Upper lobe of left lung (tissue), 6 donors: ENCODE measurements at regions not wholly inside any gene's neighbourhood (a gene's known extent, or its start where the extent isn't known, plus 50 kb on each side); places are given as distances from the start of the nearest gene placed in this dataset.
A peak's percentile ranks its signal among the peaks of the same experiment; 100 is the strongest.

Experiments
- ATAC-seq, 2 donors: fragments of 200-7000 bp; cut with Tn5 transposase; one replicate each; pipeline ENCODE4 v1.9.1; 2022; ENCODE audit warnings: mild to moderate bottlenecking in 2 of 2, moderate library complexity in 2 of 2; ENCODE audit not compliant: low FRiP score in 2 of 2
- DNase-seq, 2 donors: peaks; one replicate each; pipeline ENCODE4 v3.0.0-alpha.2; 2019 to 2020
- H3K27ac ChIP-seq, 4 donors: fragments of 200-600 bp; sonication (generic); one replicate each; pipeline ENCODE4 v1.5.1; 2016 to 2019
- H3K27me3 ChIP-seq, 4 donors: fragments of 200-600 bp; sonication (generic); one replicate each; pipeline ENCODE4 v1.5.1; 2017 to 2019
- H3K36me3 ChIP-seq, 4 donors: fragments of 200-600 bp; sonication (generic); one replicate each; pipeline ENCODE4 v1.5.1; 2016 to 2019
- H3K4me1 ChIP-seq, 4 donors: fragments of 200-600 bp; sonication (generic); one replicate each; pipeline ENCODE4 v1.5.1; 2018 to 2019
- H3K4me3 ChIP-seq, 4 donors: fragments of 200-600 bp; sonication (generic); one replicate each; pipeline ENCODE4 v1.5.1; 2017 to 2019; ENCODE audit warnings: mild to moderate bottlenecking in 2 of 4, moderate library complexity in 1 of 4
- H3K9me3 ChIP-seq, 4 donors: fragments of 200-600 bp; sonication (generic); one replicate each; pipeline ENCODE4 v1.5.1; 2018 to 2019
- EP300 ChIP-seq, 4 donors: sonication (generic); formaldehyde crosslinking; IDR thresholded peaks; one replicate each; pipeline ENCODE4 v1.5.1; 2017; ENCODE audit warnings: antibody characterized with exemption in 4 of 4, control low read depth in 2 of 4
- POLR2A ChIP-seq, 4 donors: fragments of 450-650 bp; IDR thresholded peaks; one replicate each; pipeline ENCODE4 v1.5.1; 2016 to 2017; ENCODE audit warnings: antibody characterized with exemption in 4 of 4, mild to moderate bottlenecking in 2 of 4
- POLR2AphosphoS5 ChIP-seq, 2 donors: sonication (generic); formaldehyde crosslinking; IDR thresholded peaks; one replicate each; pipeline ENCODE4 v1.5.1; 2017; ENCODE audit warnings: antibody characterized with exemption in 2 of 2
- WGBS, 2 donors: methylation state at CpG; one replicate each; pipeline ENCODE4 v1.1.5; 2017 to 2018; 5-methylcytosine and 5-hydroxymethylcytosine counted together
- TF ChIP-seq, protein P1 (sequence below), 6 experiments: fragments of 450-650 bp in 4 of 6; fragments of 200-600 bp in 2 of 6; sonication (generic) in 2 of 6; IDR thresholded peaks; one replicate each; pipeline ENCODE4 v1.5.1; 2016 to 2019; ENCODE audit warnings: antibody characterized with exemption in 6 of 6
- donor health status: DM: no; HTN: no; CAD: no; lungs with moderate emphysema.
- donor health status: DM: no; HTN: yes; CAD: no; lungs with severe emphysema.

DNA sequence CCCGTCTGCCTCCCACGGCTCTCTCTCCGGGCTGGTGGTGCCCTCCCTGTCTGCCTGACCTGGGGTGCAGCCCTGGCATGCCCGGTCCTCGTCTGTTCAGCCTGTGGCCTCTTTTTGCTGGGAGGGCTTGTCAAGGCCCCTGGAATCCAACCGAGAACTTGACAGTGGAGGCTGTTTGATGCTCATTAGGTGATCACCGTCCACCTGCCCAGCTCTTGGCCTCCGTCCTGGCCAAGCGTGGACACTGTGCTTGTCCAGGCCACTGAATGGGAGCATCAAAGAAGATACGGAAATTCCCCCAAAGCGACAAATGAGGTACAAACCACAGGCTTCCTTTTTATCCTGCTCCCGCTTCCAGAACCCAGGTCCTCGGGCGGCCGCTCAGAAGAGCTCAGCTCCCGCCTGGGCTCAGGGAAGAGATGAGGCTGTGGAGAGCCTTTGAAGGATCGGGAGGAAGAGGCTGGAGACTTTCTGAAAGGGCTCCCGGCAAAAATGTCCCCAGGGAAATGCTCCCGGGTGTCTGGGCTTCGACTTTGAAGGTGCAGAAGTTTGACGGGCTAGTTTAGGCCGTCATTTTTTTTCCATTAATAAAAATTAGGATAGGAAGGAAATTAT is 1273.9 kb downstream of the BRD1 start:
- Histone ChIP-seq H3K27ac (no peak overlapping the region), H3K4me3 (no peak overlapping the region), H3K36me3 (no peaks in the 10 kb centered on the region), H3K9me3 (no peaks in the 10 kb centered on the region), H3K27me3 (no peaks in the 10 kb centered on the region), H3K4me1 (no peaks in the 10 kb centered on the region)
- WGBS, 2 donors = 86 to 92% methylated on average over 18 to 22 of the region's 22 CpGs
- no peak for ATAC-seq
- peak in 1 of 2 donors; percentile 48 for DNase-seq
- TF ChIP-seq EP300 (IDR thresholded peaks at IDR 0.05) (no peak), POLR2AphosphoS5 (IDR thresholded peaks at IDR 0.05) (no peak), POLR2A (IDR thresholded peaks at IDR 0.05) (no peak)
- TF ChIP-seq, protein P1, sequence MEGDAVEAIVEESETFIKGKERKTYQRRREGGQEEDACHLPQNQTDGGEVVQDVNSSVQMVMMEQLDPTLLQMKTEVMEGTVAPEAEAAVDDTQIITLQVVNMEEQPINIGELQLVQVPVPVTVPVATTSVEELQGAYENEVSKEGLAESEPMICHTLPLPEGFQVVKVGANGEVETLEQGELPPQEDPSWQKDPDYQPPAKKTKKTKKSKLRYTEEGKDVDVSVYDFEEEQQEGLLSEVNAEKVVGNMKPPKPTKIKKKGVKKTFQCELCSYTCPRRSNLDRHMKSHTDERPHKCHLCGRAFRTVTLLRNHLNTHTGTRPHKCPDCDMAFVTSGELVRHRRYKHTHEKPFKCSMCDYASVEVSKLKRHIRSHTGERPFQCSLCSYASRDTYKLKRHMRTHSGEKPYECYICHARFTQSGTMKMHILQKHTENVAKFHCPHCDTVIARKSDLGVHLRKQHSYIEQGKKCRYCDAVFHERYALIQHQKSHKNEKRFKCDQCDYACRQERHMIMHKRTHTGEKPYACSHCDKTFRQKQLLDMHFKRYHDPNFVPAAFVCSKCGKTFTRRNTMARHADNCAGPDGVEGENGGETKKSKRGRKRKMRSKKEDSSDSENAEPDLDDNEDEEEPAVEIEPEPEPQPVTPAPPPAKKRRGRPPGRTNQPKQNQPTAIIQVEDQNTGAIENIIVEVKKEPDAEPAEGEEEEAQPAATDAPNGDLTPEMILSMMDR (IDR thresholded peaks at IDR 0.05) = no peak

DNA sequence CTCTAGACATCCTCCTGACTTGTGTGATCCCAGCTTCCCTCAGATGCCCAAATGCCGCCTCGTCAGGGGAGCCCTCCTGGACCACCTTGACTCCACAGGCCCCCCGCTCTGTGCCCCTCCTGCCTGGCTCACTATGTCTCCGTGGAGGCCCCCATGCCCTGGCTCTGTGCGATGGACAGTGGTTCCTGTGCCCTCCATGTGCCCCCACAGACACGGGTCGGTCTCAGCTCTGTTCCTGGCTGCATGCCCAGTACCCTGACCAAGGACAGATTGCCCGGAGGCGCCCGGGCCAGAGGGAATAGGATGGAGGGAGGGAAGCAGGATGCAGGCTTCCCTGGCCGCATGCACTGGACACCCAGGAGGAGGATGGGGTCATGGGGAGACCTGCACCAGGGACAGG is 1274.6 kb downstream of the BRD1 start:
- no peak for DNase-seq
- Histone ChIP-seq H3K4me3 (no peak overlapping the region), H3K36me3 (no peaks in the 10 kb centered on the region), H3K27ac (no peak overlapping the region), H3K9me3 (no peaks in the 10 kb centered on the region), H3K27me3 (no peaks in the 10 kb centered on the region), H3K4me1 (no peaks in the 10 kb centered on the region)
- no peak for ATAC-seq
- 55 to 74% methylated on average over 6 to 11 of the region's 11 CpGs for WGBS, 2 donors
- no peak for TF ChIP-seq EP300 (IDR thresholded peaks at IDR 0.05)
- TF ChIP-seq, protein P1 (IDR thresholded peaks at IDR 0.05) = no peak
- TF ChIP-seq POLR2AphosphoS5 (IDR thresholded peaks at IDR 0.05) = no peak
- no peak for TF ChIP-seq POLR2A (IDR thresholded peaks at IDR 0.05)

DNA sequence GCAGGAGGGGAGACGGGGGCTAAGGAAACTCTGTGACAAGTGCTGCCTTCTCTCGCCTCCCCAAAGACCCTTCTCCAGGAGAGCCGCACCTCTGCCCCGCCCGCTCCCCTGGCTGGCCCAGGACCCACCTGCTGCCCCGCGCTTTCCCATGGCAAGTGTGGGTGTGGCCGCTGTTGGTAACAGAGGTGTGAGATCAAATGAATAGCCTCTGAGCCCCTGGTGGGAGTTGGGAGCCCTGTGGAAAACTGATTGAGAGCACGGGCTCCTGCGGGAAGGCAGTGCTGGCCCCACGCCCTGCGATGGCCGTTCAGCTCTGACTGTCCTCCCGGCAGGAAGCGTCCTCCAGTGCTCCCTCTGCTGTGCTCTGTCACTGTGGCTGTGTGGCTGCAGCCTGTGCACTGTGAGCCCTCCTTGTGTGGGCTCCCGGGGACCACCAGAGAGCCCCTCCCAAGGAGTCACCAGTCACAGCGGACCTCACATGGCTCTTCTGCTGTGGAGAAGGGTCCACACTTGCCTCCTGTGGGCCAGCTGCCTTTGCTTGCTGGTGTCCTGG is 1275.9 kb downstream of the BRD1 start:
- no peaks in the 10 kb centered on the region for H3K27me3 ChIP-seq
- H3K36me3 ChIP-seq = no peaks in the 10 kb centered on the region
- ATAC-seq = no peak
- no peaks in the 10 kb centered on the region for H3K4me1 ChIP-seq
- no peak overlapping the region for H3K4me3 ChIP-seq
- TF ChIP-seq POLR2AphosphoS5 (IDR thresholded peaks at IDR 0.05) (no peak), EP300 (IDR thresholded peaks at IDR 0.05) (no peak), POLR2A (IDR thresholded peaks at IDR 0.05) (no peak)
- TF ChIP-seq, protein P1 (IDR thresholded peaks at IDR 0.05) = no peak
- DNase-seq = peak in 1 of 2 donors; percentile 63
- no peaks in the 10 kb centered on the region for H3K9me3 ChIP-seq
- no peak overlapping the region for H3K27ac ChIP-seq
- WGBS, 2 donors = 82 to 83% methylated on average over 12 to 17 of the region's 17 CpGs

DNA sequence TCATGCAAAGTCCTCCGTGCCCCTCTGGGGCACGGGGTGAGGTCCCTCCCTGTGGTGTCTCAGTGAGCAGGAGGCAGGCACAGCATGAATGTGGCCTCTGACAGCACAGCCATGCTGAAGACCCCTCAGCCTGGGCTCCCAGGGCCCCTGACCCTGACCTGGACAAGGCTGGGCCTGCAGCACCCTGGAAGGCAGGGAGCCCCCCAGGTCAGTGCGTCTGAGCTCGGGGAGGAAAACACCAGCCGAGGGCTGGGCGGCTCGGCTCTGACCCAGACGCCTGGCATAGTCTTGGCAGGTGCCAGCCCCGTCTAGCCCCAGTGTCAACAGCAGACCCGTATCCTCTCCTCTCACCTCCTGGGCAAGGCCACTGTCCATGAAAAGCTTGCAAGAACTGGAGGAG is 1276.6 kb downstream of the BRD1 start:
- DNase-seq (no peak), ATAC-seq (no peak)
- Histone ChIP-seq H3K4me3 (no peak overlapping the region), H3K27ac (no peak overlapping the region), H3K4me1 (no peaks in the 10 kb centered on the region), H3K27me3 (no peaks in the 10 kb centered on the region), H3K9me3 (no peaks in the 10 kb centered on the region), H3K36me3 (no peaks in the 10 kb centered on the region)
- 93% methylated on average over 6 of the region's 10 CpGs; no CpG with 5 or more reads in 1 of the 2 donors for WGBS, 2 donors
- TF ChIP-seq EP300 (IDR thresholded peaks at IDR 0.05) (no peak), POLR2AphosphoS5 (IDR thresholded peaks at IDR 0.05) (no peak), POLR2A (IDR thresholded peaks at IDR 0.05) (no peak)
- TF ChIP-seq, protein P1 (IDR thresholded peaks at IDR 0.05) = no peak

DNA sequence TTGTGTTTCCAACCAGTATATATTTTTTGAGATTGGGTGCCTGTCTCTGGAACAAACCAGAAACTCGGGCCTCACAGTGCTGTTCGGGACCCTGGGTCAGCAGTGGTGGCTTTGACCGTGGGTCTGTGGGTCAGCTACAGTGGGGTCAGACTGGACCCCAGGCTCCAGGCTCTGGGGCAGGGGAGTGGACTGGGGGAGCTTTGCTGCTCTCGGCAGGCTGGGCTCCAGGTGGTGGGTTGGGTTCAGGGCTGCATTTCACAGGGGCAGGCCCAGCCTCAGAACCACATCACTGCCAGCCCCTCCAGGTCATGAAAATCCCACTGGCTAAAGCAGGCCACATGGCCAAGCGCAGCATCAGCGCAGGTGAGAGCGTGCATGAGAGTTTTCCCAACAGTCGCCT is 1279.3 kb downstream of the BRD1 start:
- WGBS, 2 donors = 97 to 100% methylated on average over 4 to 8 of the region's 8 CpGs

More for the DNA sequence above, 1279.3 kb downstream of the BRD1 start:
- H3K27ac ChIP-seq = no peak overlapping the region
- DNase-seq (no peak), ATAC-seq (no peak)
- no peaks in the 10 kb centered on the region for H3K27me3 ChIP-seq
- no peaks in the 10 kb centered on the region for H3K4me1 ChIP-seq
- no peak overlapping the region for H3K4me3 ChIP-seq
- TF ChIP-seq, protein P1 (IDR thresholded peaks at IDR 0.05) = no peak
- no peak for TF ChIP-seq POLR2AphosphoS5 (IDR thresholded peaks at IDR 0.05)
- TF ChIP-seq EP300 (IDR thresholded peaks at IDR 0.05) = no peak
- TF ChIP-seq POLR2A (IDR thresholded peaks at IDR 0.05) = no peak
- H3K36me3 ChIP-seq = no peaks in the 10 kb centered on the region
- no peaks in the 10 kb centered on the region for H3K9me3 ChIP-seq
